Gastroesophageal sphincter (tissue), 4 donors: ENCODE measurements at regions not wholly inside any gene's neighbourhood (a gene's known extent, or its start where the extent isn't known, plus 50 kb on each side); places are given as distances from the start of the nearest gene placed in this dataset.
"Not testable (repeated sequence)": the region's sequence is repeated elsewhere in the genome, so short reads cannot be mapped to it uniquely, and the experiment has no call there.

Source experiments
- ATAC-seq: fragments of 150-250 bp; one replicate; pipeline ENCODE4 v1.9.1; 2016; ENCODE audit warnings: mild to moderate bottlenecking, moderate library complexity
- H3K27ac ChIP-seq, 4 donors: fragments of 200-600 bp; sonication (generic) in 3 of 4; 1 replicate in 3 of 4; 2 replicates in 1 of 4; pipeline ENCODE4 v1.5.1; 2016 to 2019
- H3K27me3 ChIP-seq: fragments of 200-600 bp; sonication (generic); one replicate; pipeline ENCODE4 v1.5.1; 2019
- H3K36me3 ChIP-seq, 2 donors: fragments of 200-600 bp; sonication (generic); one replicate each; pipeline ENCODE4 v1.5.1; 2019; ENCODE audit warnings: control low read depth in 1 of 2
- H3K4me1 ChIP-seq, 3 donors: fragments of 200-600 bp; sonication (generic); 1 replicate in 2 of 3; 2 replicates in 1 of 3; pipeline ENCODE4 v1.5.1; 2016 to 2019; ENCODE audit warnings: control low read depth in 2 of 3
- H3K4me3 ChIP-seq, 2 donors: fragments of 200-600 bp; sonication (generic); one replicate each; pipeline ENCODE4 v1.5.1; 2019; ENCODE audit warnings: mild to moderate bottlenecking in 1 of 2, moderate library complexity in 1 of 2
- H3K9me3 ChIP-seq, 3 donors: fragments of 200-600 bp; sonication (generic); one replicate each; pipeline ENCODE4 v1.5.1; 2017 to 2019; ENCODE audit warnings: control low read depth in 2 of 3
- CTCF ChIP-seq, 4 experiments: fragments of 200-600 bp in 2 of 4; fragments of 450-650 bp in 2 of 4; sonication (generic) in 1 of 4; IDR thresholded peaks; one replicate each; pipeline ENCODE4 v1.5.1; 2017 to 2019; ENCODE audit warnings: antibody characterized with exemption in 4 of 4, mild to moderate bottlenecking in 2 of 4, moderate library complexity in 2 of 4
- EP300 ChIP-seq: sonication (generic); formaldehyde crosslinking; IDR thresholded peaks from one replicate; pipeline ENCODE4 v1.6.1; 2017; ENCODE audit warnings: antibody characterized with exemption, mild to moderate bottlenecking
- POLR2A ChIP-seq, 2 donors: fragments of 450-650 bp; IDR thresholded peaks; one replicate each; pipeline ENCODE4 v1.6.1; 2017; ENCODE audit warnings: antibody characterized with exemption in 2 of 2, mild to moderate bottlenecking in 2 of 2, moderate library complexity in 1 of 2
- POLR2AphosphoS5 ChIP-seq: sonication (generic); formaldehyde crosslinking; IDR thresholded peaks from one replicate; pipeline ENCODE4 v1.6.1; 2017; ENCODE audit warnings: antibody characterized with exemption
- WGBS, 2 donors: methylation state at CpG; one replicate each; pipeline ENCODE4 v1.1.5; 2018; ENCODE audit warnings: low coverage in 1 of 2; 5-methylcytosine and 5-hydroxymethylcytosine counted together

GRCh38 chr15:20409247-20409646 lies 132.4 kb downstream of the GOLGA6L6 start:
- no peaks in the 10 kb centered on the region for H3K27me3 ChIP-seq
- H3K27ac ChIP-seq = no peak overlapping the region
- 71 to 85% methylated on average over 1 of the region's 1 CpG for WGBS, 2 donors
- H3K4me1 ChIP-seq = no peaks in the 10 kb centered on the region
- H3K9me3 ChIP-seq = peaks cover 0 to 17% (median 2%) of the 10 kb centered on the region in 3 donors
- H3K36me3 ChIP-seq = no peaks in the 10 kb centered on the region
- TF ChIP-seq POLR2A (IDR thresholded peaks at IDR 0.05) (no peak), POLR2AphosphoS5 (no peak), CTCF (IDR thresholded peaks at IDR 0.05) (no peak), EP300 (no peak)
- ATAC-seq = no peak
- H3K4me3 ChIP-seq = no peak overlapping the region

DNA sequence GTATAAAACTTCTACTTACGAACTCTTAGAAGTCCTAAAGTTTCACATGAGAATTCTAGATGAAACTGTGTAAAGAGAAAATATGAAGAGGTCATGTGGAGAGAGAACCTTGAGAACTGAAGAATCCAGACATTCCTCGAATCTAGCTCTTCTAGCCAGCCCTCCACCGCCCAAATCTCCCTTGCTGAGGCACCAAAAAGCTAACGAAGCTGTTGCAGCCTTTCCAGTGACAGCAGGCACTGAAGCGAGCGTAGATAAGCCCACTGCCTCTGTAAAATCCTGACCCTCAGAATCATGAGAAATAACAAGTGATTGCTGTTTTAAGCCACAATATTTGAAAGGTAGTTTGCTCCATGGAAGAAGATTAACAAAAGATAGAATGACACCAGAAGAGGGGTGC lies 134.0 kb downstream of the GOLGA6L6 start:
- 56% methylated on average over 6 of the region's 6 CpGs for WGBS, 2 donors
- peaks cover 2 to 17% (median 2%) of the 10 kb centered on the region in 3 donors for H3K9me3 ChIP-seq
- no peak overlapping the region for H3K4me3 ChIP-seq
- no peak overlapping the region for H3K27ac ChIP-seq
- H3K27me3 ChIP-seq = no peaks in the 10 kb centered on the region
- TF ChIP-seq POLR2A (IDR thresholded peaks at IDR 0.05) (no peak), CTCF (IDR thresholded peaks at IDR 0.05) (no peak), POLR2AphosphoS5 (no peak), EP300 (no peak)
- no peaks in the 10 kb centered on the region for H3K36me3 ChIP-seq
- no peak for ATAC-seq
- no peaks in the 10 kb centered on the region for H3K4me1 ChIP-seq

DNA sequence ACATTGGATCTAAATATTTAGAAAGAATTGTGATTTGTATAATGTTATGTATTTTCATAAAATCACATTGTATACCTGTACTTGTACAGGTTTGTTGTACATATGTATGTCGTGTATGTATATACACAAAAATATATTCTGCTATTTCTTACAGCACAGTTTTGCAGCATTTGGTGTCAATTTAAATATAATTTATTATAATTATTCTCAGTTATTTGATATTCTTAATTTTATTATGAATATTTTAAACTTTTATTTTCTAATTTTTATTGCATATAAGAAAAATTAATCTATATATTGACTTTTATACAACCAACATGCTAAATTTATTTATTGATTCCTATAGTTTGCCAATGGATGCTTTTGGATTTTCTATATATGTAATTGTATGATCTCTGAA lies 137.0 kb downstream of the GOLGA6L6 start:
- not testable (repeated sequence) for H3K36me3 ChIP-seq, H3K4me3 ChIP-seq, H3K27ac ChIP-seq, H3K27me3 ChIP-seq, H3K4me1 ChIP-seq, ATAC-seq
- 45 to 66% methylated on average over 1 of the region's 1 CpG for WGBS, 2 donors
- peaks cover 2 to 30% (median 2%) of the 10 kb centered on the region in 3 donors for H3K9me3 ChIP-seq

DNA sequence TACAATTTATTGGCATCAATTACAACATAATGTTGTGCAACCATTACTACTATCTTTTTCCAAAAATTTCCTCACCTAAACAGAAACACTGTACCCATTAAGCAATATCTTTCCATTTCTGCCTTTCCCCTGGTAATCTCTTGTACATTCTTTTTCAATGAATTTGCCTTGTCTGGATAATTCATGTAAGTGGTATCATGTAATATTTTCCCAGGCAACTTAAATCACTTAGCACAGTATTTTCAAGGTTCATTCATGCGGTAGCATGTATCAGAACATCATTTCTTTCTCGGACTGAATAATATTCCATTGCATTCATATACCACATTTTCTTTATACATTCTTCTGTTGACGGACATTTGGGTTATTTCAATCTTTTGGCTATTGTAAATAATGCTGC lies 139.0 kb downstream of the GOLGA6L6 start:
- not testable (repeated sequence) for H3K27ac ChIP-seq, H3K27me3 ChIP-seq, H3K36me3 ChIP-seq, H3K4me3 ChIP-seq, H3K4me1 ChIP-seq, ATAC-seq
- 81 to 96% methylated on average over 2 to 3 of the region's 3 CpGs for WGBS, 2 donors
- H3K9me3 ChIP-seq = peaks cover 2 to 30% (median 2%) of the 10 kb centered on the region in 3 donors

GRCh38 chr15:20401058-20401457 lies 140.5 kb downstream of the GOLGA6L6 start:
- not testable (repeated sequence) for H3K27me3 ChIP-seq, ATAC-seq, H3K36me3 ChIP-seq, H3K4me3 ChIP-seq, H3K27ac ChIP-seq, H3K4me1 ChIP-seq
- WGBS, 2 donors = 61 to 83% methylated on average over 3 of the region's 3 CpGs
- peaks cover 0 to 20% (median 2%) of the 10 kb centered on the region in 3 donors for H3K9me3 ChIP-seq

DNA sequence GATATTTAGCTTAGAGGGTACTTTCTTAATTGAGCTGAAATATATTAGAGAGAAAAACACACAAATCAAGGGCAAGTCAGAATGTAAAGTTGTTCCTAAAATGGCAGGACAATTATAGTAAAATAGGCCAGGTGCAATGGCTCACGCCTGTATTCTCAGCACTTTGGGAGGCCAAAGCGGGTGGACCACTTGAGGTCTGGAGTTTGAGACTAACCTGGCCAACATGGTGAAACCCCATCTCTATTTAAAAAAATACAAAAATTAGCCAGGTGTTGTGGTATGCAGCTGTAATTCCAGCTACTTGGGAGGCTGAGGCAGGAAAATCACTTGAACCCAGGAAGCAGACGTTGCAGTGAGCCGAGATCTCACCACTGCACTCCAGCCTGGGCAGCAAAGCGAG lies 142.9 kb downstream of the GOLGA6L6 start:
- not testable (repeated sequence) for ATAC-seq, H3K4me3 ChIP-seq, H3K36me3 ChIP-seq, H3K27ac ChIP-seq, H3K27me3 ChIP-seq, H3K4me1 ChIP-seq
- WGBS, 2 donors = 68 to 78% methylated on average over 5 of the region's 5 CpGs
- peaks cover 0 to 13% (median 2%) of the 10 kb centered on the region in 3 donors for H3K9me3 ChIP-seq

DNA sequence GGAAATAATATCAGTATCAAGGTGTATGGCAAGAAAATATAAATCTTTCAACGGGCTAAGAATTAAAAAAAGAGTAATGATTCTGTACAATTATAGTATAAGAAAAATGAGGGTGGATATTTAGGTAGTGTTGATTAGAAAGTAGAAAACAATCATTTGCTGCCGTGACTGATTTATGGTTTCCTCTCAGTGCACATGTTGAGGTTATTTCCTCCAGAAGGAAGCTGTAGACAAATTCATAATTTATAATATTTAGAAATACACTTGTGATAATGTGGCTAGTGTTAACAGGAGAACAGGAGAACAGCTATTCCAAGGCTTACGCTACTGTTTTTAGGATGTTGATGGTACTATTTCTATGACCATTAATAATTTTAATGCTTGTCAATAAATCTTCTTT lies 153.4 kb downstream of the GOLGA6L6 start:
- 38 to 56% methylated on average over 3 of the region's 3 CpGs for WGBS, 2 donors
- not testable (repeated sequence) for H3K36me3 ChIP-seq, ATAC-seq, H3K27ac ChIP-seq, H3K27me3 ChIP-seq, H3K4me1 ChIP-seq, H3K4me3 ChIP-seq, H3K9me3 ChIP-seq

- Histone ChIP-seq H3K36me3 (no peaks in the 10 kb centered on the region), H3K27ac (no peak overlapping the region), H3K9me3 (peaks cover 0 to 4% (median 0%) of the 10 kb centered on the region in 3 donors), H3K27me3 (no peaks in the 10 kb centered on the region), H3K4me1 (no peaks in the 10 kb centered on the region), H3K4me3 (no peak overlapping the region)
- no peak for TF ChIP-seq POLR2AphosphoS5
- no peak for TF ChIP-seq CTCF (IDR thresholded peaks at IDR 0.05)
- TF ChIP-seq POLR2A (IDR thresholded peaks at IDR 0.05) = no peak
- no peak for TF ChIP-seq EP300
- no peak for ATAC-seq
Measured at GRCh38 chr15:20386198-20386597, 155.4 kb downstream of the GOLGA6L6 start.

DNA sequence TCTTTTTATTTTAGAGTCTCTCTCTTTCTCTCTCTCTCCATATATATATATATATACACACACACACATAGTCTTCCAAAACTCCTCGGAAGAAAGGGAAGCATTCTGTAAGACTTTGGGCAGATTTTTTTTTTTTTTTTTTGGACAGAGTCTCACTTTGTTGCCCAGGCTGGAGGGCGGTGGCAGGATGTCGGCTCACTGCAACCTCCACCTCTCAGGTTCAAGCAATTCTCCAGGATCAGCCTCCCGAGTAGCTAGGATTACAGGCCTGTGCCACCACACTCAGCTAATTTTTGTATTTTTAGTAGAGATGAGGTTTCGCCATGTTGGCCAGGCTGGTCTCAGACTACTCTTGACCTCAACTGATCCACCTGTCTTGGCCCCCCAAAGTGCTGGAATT lies 161.4 kb downstream of the GOLGA6L6 start:
- H3K36me3 ChIP-seq, H3K27ac ChIP-seq, H3K9me3 ChIP-seq, H3K4me1 ChIP-seq, ATAC-seq, H3K4me3 ChIP-seq, H3K27me3 ChIP-seq: not testable (repeated sequence)
- no CpG with 5 or more reads among the region's 5 CpGs for WGBS, 2 donors
